K562 (cell line): ENCODE measurements at regions not wholly inside any gene's neighbourhood (a gene's known extent, or its start where the extent isn't known, plus 50 kb on each side); places are given as distances from the start of the nearest gene placed in this dataset.

ENCODE experiments used
- ATAC-seq: fragments of 200-7000 bp; cut with Tn5 transposase; 3 replicates; pipeline ENCODE4 v1.9.1; 2020; ENCODE audit warnings: moderate library complexity
- BruUV-seq: library from RNA; stranded (reverse); fragments of 400-500 nt; replicated peaks from 2 replicates; lab custom pipeline; 2021; lab: Mats Ljungman, UMichigan
- CTCF ChIA-PET: fragments of 300-600 bp; formaldehyde crosslinking; extraction: SDS; loops from one replicate; lab custom pipeline; 2021; ENCODE audit warnings: low intra/inter-chr PET ratio; lab: Yijun Ruan, JAX
- POLR2A ChIA-PET: fragments of 300-600, 350-650 bp; sonication (Branson Sonifier 250); formaldehyde crosslinking; extraction: SDS; loops from one replicate; lab custom pipeline; 2021; ENCODE audit warnings: antibody characterized with exemption, inconsistent platforms; lab: Yijun Ruan, JAX
- DNase-seq, 4 experiments: peaks; one replicate each; pipeline versions ENCODE4 v3.0.0 to v3.0.0-alpha.2; 2011 to 2018; ENCODE audit warnings: low spot score in 3 of 4, mixed read lengths in 3 of 4; ENCODE audit errors: extremely low read depth in 1 of 4
- FAIRE-seq: peaks from 2 replicates; lab custom pipeline; 2011; peaks lifted over from hg19 to GRCh38; lab: Jason Lieb, UNC
- H2AFZ ChIP-seq: 2 replicates; pipeline ENCODE4 v1.6.0; 2011; ENCODE audit warnings: low read depth, low read length, control low read depth, inconsistent platforms
- H3K27ac ChIP-seq: fragments of 200-600 bp; 3 replicates; pipeline ENCODE4 v1.8.0; 2011; ENCODE audit warnings: low read depth, mild to moderate bottlenecking, control low read depth, inconsistent platforms, low read length, moderate library complexity, mixed read lengths; ENCODE audit errors: extremely low read depth
- H3K27me3 ChIP-seq, 2 experiments: fragments of 300-600 bp in 1 of 2; 2 replicates in 1 of 2; 3 replicates in 1 of 2; pipeline versions ENCODE4 v1.6.0 to v1.8.0; 2011; ENCODE audit warnings: inconsistent platforms in 2 of 2, low read length in 2 of 2, mild to moderate bottlenecking in 1 of 2, mixed read lengths in 1 of 2, moderate library complexity in 1 of 2; ENCODE audit not compliant: control insufficient read depth in 2 of 2, insufficient read depth in 2 of 2
- H3K36me3 ChIP-seq: fragments of 300-600 bp; 3 replicates; pipeline ENCODE4 v1.8.0; 2011; ENCODE audit warnings: mild to moderate bottlenecking, low read length, inconsistent platforms; ENCODE audit not compliant: control insufficient read depth, insufficient read depth
- H3K4me1 ChIP-seq, 2 experiments: fragments of 200-600 bp in 1 of 2; replicated peaks in 1 of 2; 2 replicates in 1 of 2; 3 replicates in 1 of 2; pipeline versions ENCODE4 v1.5.1 to v1.8.0; 2011; ENCODE audit warnings: inconsistent platforms in 2 of 2, low read length in 2 of 2, mild to moderate bottlenecking in 1 of 2, mixed read lengths in 1 of 2, moderate library complexity in 1 of 2; ENCODE audit not compliant: control insufficient read depth in 2 of 2, insufficient read depth in 2 of 2
- H3K4me2 ChIP-seq: 2 replicates; pipeline ENCODE4 v1.6.1; 2011; ENCODE audit warnings: low read length, control low read depth, inconsistent platforms, mixed read lengths; ENCODE audit not compliant: insufficient read depth
- H3K4me3 ChIP-seq: fragments of 200-600 bp; sonication (generic), shearing (Covaris generic); 2 replicates; pipeline ENCODE4 v1.5.1; 2016; ENCODE audit warnings: control low read depth, inconsistent platforms
- H3K79me2 ChIP-seq: fragments of 200-600 bp; 3 replicates; pipeline ENCODE4 v1.8.0; 2011; ENCODE audit warnings: low read length, inconsistent platforms; ENCODE audit not compliant: control insufficient read depth, insufficient read depth
- H3K9ac ChIP-seq, 2 experiments: 2 replicates each; pipeline versions ENCODE4 v1.6.0 to v1.6.1; 2011; ENCODE audit warnings: low read depth in 2 of 2, low read length in 2 of 2, control low read depth in 1 of 2, inconsistent platforms in 1 of 2, mild to moderate bottlenecking in 1 of 2, mixed read lengths in 1 of 2; ENCODE audit not compliant: insufficient read depth in 1 of 2
- H3K9me1 ChIP-seq: one replicate; pipeline ENCODE4 v1.6.0; 2011; ENCODE audit warnings: inconsistent platforms, mild to moderate bottlenecking, low read length, moderate library complexity; ENCODE audit not compliant: control insufficient read depth, insufficient read depth
- H3K9me3 ChIP-seq: replicated peaks from 2 replicates; pipeline ENCODE4 v1.5.1; 2011; ENCODE audit warnings: low read depth, low read length, inconsistent platforms; ENCODE audit not compliant: control insufficient read depth, insufficient read depth
- H4K20me1 ChIP-seq: replicated peaks from 2 replicates; pipeline ENCODE4 v1.6.1; 2011; ENCODE audit warnings: low read length, inconsistent platforms, mixed read lengths; ENCODE audit not compliant: control insufficient read depth, insufficient read depth
- ADNP ChIP-seq: fragments of 200-800 bp; sonication (Bioruptor generic); IDR thresholded peaks from 2 replicates; pipeline ENCODE4 v1.6.1; 2016; ENCODE audit warnings: missing genetic modification characterization, missing compliant biosample characterization
- ATF1 ChIP-seq, 2 experiments: fragments of 450-650 bp in 1 of 2; IDR thresholded peaks; 2 replicates each; pipeline ENCODE4 v1.6.1; 2016; ENCODE audit warnings: missing compliant biosample characterization in 1 of 2, missing genetic modification characterization in 1 of 2
- BMI1 ChIP-seq: fragments of 150-350 bp; IDR thresholded peaks from 2 replicates; pipeline ENCODE4 v1.6.1; 2014; ENCODE audit warnings: low read length
- GATA2 ChIP-seq: sonication (generic); formaldehyde crosslinking; IDR thresholded peaks from 2 replicates; pipeline ENCODE4 v1.4.0; 2020; ENCODE audit warnings: mild to moderate bottlenecking, missing genetic modification reagents
- KDM2B ChIP-seq: fragments of 250-450 bp; sonication (Bioruptor Pico); IDR thresholded peaks from 2 replicates; pipeline ENCODE4 v1.8.0; 2021; ENCODE audit warnings: mild to moderate bottlenecking, moderate library complexity
- LCOR ChIP-seq: sonication (generic); formaldehyde crosslinking; IDR thresholded peaks from 2 replicates; pipeline ENCODE4 v1.8.0; 2022; ENCODE audit warnings: mild to moderate bottlenecking, missing genetic modification reagents
- LEF1 ChIP-seq: fragments of 450-650 bp; IDR thresholded peaks from 2 replicates; pipeline ENCODE4 v1.6.1; 2016; ENCODE audit warnings: mild to moderate bottlenecking
- MEF2A ChIP-seq: IDR thresholded peaks from 2 replicates; pipeline ENCODE4 v1.6.1; 2011; ENCODE audit warnings: low read depth, mild to moderate bottlenecking, low read length, moderate library complexity; ENCODE audit not compliant: control insufficient read depth
- SETDB1 ChIP-seq: IDR thresholded peaks from one replicate; pipeline ENCODE4 v1.6.1; 2012; ENCODE audit warnings: low read length, control low read depth, inconsistent platforms
- SLC30A9 ChIP-seq: fragments of 250-450 bp; sonication (Bioruptor Pico); IDR thresholded peaks from 2 replicates; pipeline ENCODE4 v1.8.0; 2022; ENCODE audit warnings: mild to moderate bottlenecking, moderate library complexity
- ZNF133 ChIP-seq: fragments of 250-450 bp; sonication (Bioruptor Pico); IDR thresholded peaks from 2 replicates; pipeline ENCODE4 v1.4.0; 2020; ENCODE audit warnings: mild to moderate bottlenecking
- ZNF316 ChIP-seq: fragments of 450-650 bp; IDR thresholded peaks from 2 replicates; pipeline ENCODE4 v1.6.1; 2016
- WGBS: fragments of 100-300 bp; shearing (Covaris generic); methylation state at CpG from one replicate; pipeline ENCODE4 v1.1.6; 2016; ENCODE audit warnings: low coverage, mixed read lengths; ENCODE audit not compliant: insufficient coverage; ENCODE audit errors: missing lambda C conversion rate; 5-methylcytosine and 5-hydroxymethylcytosine counted together
- in situ Hi-C: fragments of 300-500 bp; cut with MboI; formaldehyde crosslinking; loops from 4 replicates; pipeline ENCODE4 v1.15.0; 2018; ENCODE audit warnings: inconsistent platforms, mixed read lengths
- intact Hi-C: fragments of 100-400 bp; cut with micrococcal nuclease; formaldehyde crosslinking; loops from 2 replicates; pipeline ENCODE4 v1.14.2; 2022
- TF ChIP-seq, protein P1 (sequence below): fragments of 450-650 bp; IDR thresholded peaks from 2 replicates; pipeline ENCODE4 v1.6.1; 2016; ENCODE audit warnings: antibody characterized with exemption
- TF ChIP-seq, protein P2 (sequence below): fragments of 450-650 bp; IDR thresholded peaks from 2 replicates; pipeline ENCODE4 v1.6.1; 2014; ENCODE audit warnings: low read depth, mild to moderate bottlenecking, moderate library complexity, borderline replicate concordance
- TF ChIP-seq, protein P3 (sequence below): fragments of 450-650 bp; IDR thresholded peaks from 2 replicates; pipeline ENCODE4 v1.6.1; 2016; ENCODE audit warnings: borderline replicate concordance
- TF ChIP-seq, protein P4 (sequence below): fragments of 250-450 bp; sonication (Bioruptor Pico); IDR thresholded peaks from 2 replicates; pipeline ENCODE4 v1.8.0; 2022; ENCODE audit warnings: moderate library complexity, mild to moderate bottlenecking, inconsistent platforms

DNA sequence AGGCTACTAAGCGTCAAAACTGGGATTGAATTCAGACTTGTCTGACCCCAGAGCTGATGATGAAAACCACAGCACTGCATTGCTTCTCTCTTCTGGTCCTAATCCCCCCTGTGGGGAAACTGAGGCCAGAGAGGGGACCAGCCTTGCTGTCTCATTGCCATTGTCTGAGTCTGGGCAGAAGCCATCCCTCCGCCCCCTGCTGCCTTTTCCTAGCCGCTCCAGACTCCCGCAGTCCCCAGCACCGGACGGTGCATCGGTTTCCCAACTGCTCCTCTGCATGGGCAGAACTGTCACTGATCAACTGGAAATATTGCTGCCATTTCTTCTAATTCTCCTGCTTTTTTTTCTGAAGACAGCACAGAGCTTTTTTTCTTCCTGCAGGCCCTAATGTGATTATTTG is 157.4 kb downstream of the ACTL8 start:
- CTCF ChIA-PET, result no interaction called here
- ATAC-seq, result no peak
- Histone ChIP-seq H3K36me3 (no peaks in the 10 kb centered on the region), H2AFZ (no peak overlapping the region), H3K9me1 (no peaks in the 10 kb centered on the region), H3K4me1 (no peaks in the 10 kb centered on the region), H3K4me2 (no peak overlapping the region), H3K9ac (no peak overlapping the region), H3K9me3 (no peaks in the 10 kb centered on the region), H3K4me3 (no peak overlapping the region), H3K27me3 (no peaks in the 10 kb centered on the region; a peak in 1 of 5 replicates), H4K20me1 (peaks cover 6% of the 10 kb centered on the region; the same call in 1 of the 2 replicates), H3K27ac (no peak overlapping the region), H3K79me2 (no peaks in the 10 kb centered on the region)
- no peak for FAIRE-seq
- WGBS, result 0% methylated on average over 7 of the region's 7 CpGs
- intact Hi-C loops (no loop called here), in situ Hi-C loops (no loop called here)
- TF ChIP-seq ADNP (tag), result no peak
- no peak for TF ChIP-seq SLC30A9 (CRISPR knock-in tag)
- no peak for TF ChIP-seq ATF1 (CRISPR knock-in tag; IDR thresholded peaks at IDR 0.05)
- no peak for TF ChIP-seq ATF1 (tag; IDR thresholded peaks at IDR 0.05)
- no peak for TF ChIP-seq ZNF133 (CRISPR knock-in tag)
- TF ChIP-seq, protein P1, sequence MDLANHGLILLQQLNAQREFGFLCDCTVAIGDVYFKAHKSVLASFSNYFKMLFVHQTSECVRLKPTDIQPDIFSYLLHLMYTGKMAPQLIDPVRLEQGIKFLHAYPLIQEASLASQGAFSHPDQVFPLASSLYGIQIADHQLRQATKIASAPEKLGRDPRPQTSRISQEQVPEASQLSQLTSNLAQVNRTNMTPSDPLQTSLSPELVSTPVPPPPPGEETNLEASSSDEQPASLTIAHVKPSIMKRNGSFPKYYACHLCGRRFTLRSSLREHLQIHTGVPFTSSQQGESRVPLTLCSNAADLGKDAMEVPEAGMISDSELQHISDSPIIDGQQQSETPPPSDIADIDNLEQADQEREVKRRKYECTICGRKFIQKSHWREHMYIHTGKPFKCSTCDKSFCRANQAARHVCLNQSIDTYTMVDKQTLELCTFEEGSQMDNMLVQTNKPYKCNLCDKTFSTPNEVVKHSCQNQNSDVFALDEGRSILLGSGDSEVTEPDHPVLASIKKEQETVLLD, result no peak
- TF ChIP-seq, protein P2, sequence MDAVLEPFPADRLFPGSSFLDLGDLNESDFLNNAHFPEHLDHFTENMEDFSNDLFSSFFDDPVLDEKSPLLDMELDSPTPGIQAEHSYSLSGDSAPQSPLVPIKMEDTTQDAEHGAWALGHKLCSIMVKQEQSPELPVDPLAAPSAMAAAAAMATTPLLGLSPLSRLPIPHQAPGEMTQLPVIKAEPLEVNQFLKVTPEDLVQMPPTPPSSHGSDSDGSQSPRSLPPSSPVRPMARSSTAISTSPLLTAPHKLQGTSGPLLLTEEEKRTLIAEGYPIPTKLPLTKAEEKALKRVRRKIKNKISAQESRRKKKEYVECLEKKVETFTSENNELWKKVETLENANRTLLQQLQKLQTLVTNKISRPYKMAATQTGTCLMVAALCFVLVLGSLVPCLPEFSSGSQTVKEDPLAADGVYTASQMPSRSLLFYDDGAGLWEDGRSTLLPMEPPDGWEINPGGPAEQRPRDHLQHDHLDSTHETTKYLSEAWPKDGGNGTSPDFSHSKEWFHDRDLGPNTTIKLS, result no peak
- no peak for TF ChIP-seq MEF2A
- no peak for TF ChIP-seq GATA2
- TF ChIP-seq BMI1, result no peak
- no peak for TF ChIP-seq LEF1
- TF ChIP-seq, protein P3, sequence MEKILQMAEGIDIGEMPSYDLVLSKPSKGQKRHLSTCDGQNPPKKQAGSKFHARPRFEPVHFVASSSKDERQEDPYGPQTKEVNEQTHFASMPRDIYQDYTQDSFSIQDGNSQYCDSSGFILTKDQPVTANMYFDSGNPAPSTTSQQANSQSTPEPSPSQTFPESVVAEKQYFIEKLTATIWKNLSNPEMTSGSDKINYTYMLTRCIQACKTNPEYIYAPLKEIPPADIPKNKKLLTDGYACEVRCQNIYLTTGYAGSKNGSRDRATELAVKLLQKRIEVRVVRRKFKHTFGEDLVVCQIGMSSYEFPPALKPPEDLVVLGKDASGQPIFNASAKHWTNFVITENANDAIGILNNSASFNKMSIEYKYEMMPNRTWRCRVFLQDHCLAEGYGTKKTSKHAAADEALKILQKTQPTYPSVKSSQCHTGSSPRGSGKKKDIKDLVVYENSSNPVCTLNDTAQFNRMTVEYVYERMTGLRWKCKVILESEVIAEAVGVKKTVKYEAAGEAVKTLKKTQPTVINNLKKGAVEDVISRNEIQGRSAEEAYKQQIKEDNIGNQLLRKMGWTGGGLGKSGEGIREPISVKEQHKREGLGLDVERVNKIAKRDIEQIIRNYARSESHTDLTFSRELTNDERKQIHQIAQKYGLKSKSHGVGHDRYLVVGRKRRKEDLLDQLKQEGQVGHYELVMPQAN, result no peak
- TF ChIP-seq SETDB1, result no peak
- TF ChIP-seq ZNF316, result no peak
- TF ChIP-seq, protein P4, sequence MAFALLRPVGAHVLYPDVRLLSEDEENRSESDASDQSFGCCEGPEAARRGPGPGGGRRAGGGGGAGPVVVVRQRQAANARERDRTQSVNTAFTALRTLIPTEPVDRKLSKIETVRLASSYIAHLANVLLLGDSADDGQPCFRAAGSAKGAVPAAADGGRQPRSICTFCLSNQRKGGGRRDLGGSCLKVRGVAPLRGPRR (CRISPR knock-in tag), result no peak
- no peak for TF ChIP-seq LCOR (CRISPR knock-in tag)
- no peak for TF ChIP-seq KDM2B (CRISPR knock-in tag)
- DNase-seq, result no peak
- no TSS peak for BruUV-seq
- POLR2A ChIA-PET, result no interaction called here
